CD14-positive monocyte (primary cell): ENCODE measurements at regions not wholly inside any gene's neighbourhood (a gene's known extent, or its start where the extent isn't known, plus 50 kb on each side); places are given as distances from the start of the nearest gene placed in this dataset.

Experiments
- DNase-seq, 3 donors: peaks; one replicate each; pipeline ENCODE4 v3.0.0-alpha.2; 2011 to 2022
- H2AFZ ChIP-seq: 2 replicates; pipeline ENCODE4 v1.6.0; 2012; ENCODE audit warnings: mild to moderate bottlenecking, low read depth, low read length, inconsistent platforms; ENCODE audit not compliant: insufficient read depth, poor library complexity, severe bottlenecking
- H3K27ac ChIP-seq, 2 donors: 1 replicate in 1 of 2; 2 replicates in 1 of 2; pipeline ENCODE4 v1.5.1; 2012 to 2013; ENCODE audit warnings: low read length in 2 of 2, control low read depth in 1 of 2, inconsistent platforms in 1 of 2, low read depth in 1 of 2, mild to moderate bottlenecking in 1 of 2
- H3K27me3 ChIP-seq, 2 donors: one replicate each; pipeline versions ENCODE4 v1.6.0 to v1.6.1; 2011 to 2013; ENCODE audit warnings: low read length in 2 of 2; ENCODE audit not compliant: control insufficient read depth in 2 of 2, insufficient read depth in 2 of 2
- H3K36me3 ChIP-seq, 2 donors: replicated peaks in 1 of 2; 1 replicate in 1 of 2; 2 replicates in 1 of 2; pipeline versions ENCODE4 v1.5.1 to v1.6.1; 2012 to 2013; ENCODE audit warnings: low read length in 2 of 2, control low read depth in 1 of 2, inconsistent platforms in 1 of 2, mild to moderate bottlenecking in 1 of 2; ENCODE audit not compliant: insufficient read depth in 2 of 2, control insufficient read depth in 1 of 2
- H3K4me1 ChIP-seq, 2 donors: 1 replicate in 1 of 2; 2 replicates in 1 of 2; pipeline versions ENCODE4 v1.5.1 to v1.6.1; 2012 to 2013; ENCODE audit warnings: low read length in 2 of 2, control low read depth in 1 of 2, inconsistent platforms in 1 of 2, mild to moderate bottlenecking in 1 of 2, moderate library complexity in 1 of 2; ENCODE audit not compliant: insufficient read depth in 2 of 2, control insufficient read depth in 1 of 2
- H3K4me2 ChIP-seq: replicated peaks from 2 replicates; pipeline ENCODE3; 2012; ENCODE audit warnings: low read length, moderate library complexity, mild to moderate bottlenecking; ENCODE audit not compliant: poor library complexity, severe bottlenecking; ENCODE audit errors: extremely low read depth
- H3K4me3 ChIP-seq, 3 experiments: fragments of 200-600 bp in 1 of 3; sonication (generic) in 1 of 3; replicated peaks in 1 of 3; 1 replicate in 2 of 3; 2 replicates in 1 of 3; pipeline ENCODE4 v1.5.1; 2011 to 2013; ENCODE audit warnings: low read length in 3 of 3, mild to moderate bottlenecking in 3 of 3, control low read depth in 2 of 3, low read depth in 2 of 3, inconsistent platforms in 1 of 3, moderate library complexity in 1 of 3
- H3K79me2 ChIP-seq: 2 replicates; pipeline ENCODE4 v1.6.0; 2012; ENCODE audit warnings: mild to moderate bottlenecking, control low read depth, inconsistent platforms, low read length, moderate library complexity; ENCODE audit not compliant: insufficient read depth
- H3K9ac ChIP-seq: 2 replicates; pipeline ENCODE4 v1.6.0; 2017; ENCODE audit warnings: low read length, mild to moderate bottlenecking; ENCODE audit not compliant: insufficient read depth, poor library complexity, severe bottlenecking
- H3K9me3 ChIP-seq, 2 donors: replicated peaks in 1 of 2; 1 replicate in 1 of 2; 2 replicates in 1 of 2; pipeline versions ENCODE4 v1.5.1 to v1.6.1; 2012 to 2013; ENCODE audit warnings: low read length in 2 of 2, control low read depth in 1 of 2; ENCODE audit not compliant: control insufficient read depth in 1 of 2, insufficient read depth in 1 of 2
- H4K20me1 ChIP-seq: 2 replicates; pipeline ENCODE4 v1.6.0; 2012; ENCODE audit warnings: mild to moderate bottlenecking, low read length, control low read depth, moderate library complexity; ENCODE audit not compliant: insufficient read depth
- H3K27ac Mint-ChIP-seq, 7 donors: one replicate each; pipeline ENCODE4 v1.8.0; 2020; ENCODE audit warnings: mild to moderate bottlenecking in 7 of 7, mixed read lengths in 7 of 7, moderate library complexity in 6 of 7, inconsistent platforms in 2 of 7
- H3K27me3 Mint-ChIP-seq, 3 donors: one replicate each; pipeline ENCODE4 v1.8.0; 2021 to 2022; ENCODE audit warnings: low read depth in 3 of 3, mild to moderate bottlenecking in 3 of 3, mixed read lengths in 3 of 3, moderate library complexity in 3 of 3, inconsistent platforms in 1 of 3
- H3K36me3 Mint-ChIP-seq, 2 donors: one replicate each; pipeline ENCODE4 v1.8.0; 2020; ENCODE audit warnings: mixed read lengths in 2 of 2, inconsistent platforms in 1 of 2, mild to moderate bottlenecking in 1 of 2
- H3K4me1 Mint-ChIP-seq: one replicate; pipeline ENCODE4 v1.8.0; 2020; ENCODE audit warnings: mild to moderate bottlenecking, mixed read lengths
- H3K4me3 Mint-ChIP-seq, 2 donors: one replicate each; pipeline ENCODE4 v1.8.0; 2020; ENCODE audit warnings: mild to moderate bottlenecking in 2 of 2, mixed read lengths in 2 of 2, moderate library complexity in 1 of 2
- H3K9me3 Mint-ChIP-seq, 7 donors: one replicate each; pipeline ENCODE4 v1.8.0; 2020 to 2022; ENCODE audit warnings: mixed read lengths in 7 of 7, mild to moderate bottlenecking in 6 of 7, moderate library complexity in 6 of 7, inconsistent platforms in 2 of 7
- CTCF ChIP-seq: fragments of 200-600 bp; IDR thresholded peaks from one replicate; pipeline ENCODE4 v1.8.0; 2022; ENCODE audit warnings: antibody characterized with exemption, mild to moderate bottlenecking
- WGBS: methylation state at CpG from one replicate; pipeline ENCODE4 v1.1.5; 2013; ENCODE audit warnings: missing lambda C conversion rate; ENCODE audit not compliant: insufficient coverage; 5-methylcytosine and 5-hydroxymethylcytosine counted together
- intact Hi-C, 2 donors: fragments of 100-400 bp; cut with micrococcal nuclease; formaldehyde crosslinking; loops; one replicate each; pipeline versions ENCODE4 v1.15.0 to v1.15.1; 2023

GRCh38 chr2:57461624-57462023 is 585.0 kb upstream of the VRK2 start:
- H3K79me2 ChIP-seq = no peaks in the 10 kb centered on the region
- Mint-ChIP-seq H3K36me3 (no peaks in the 10 kb centered on the region), H3K9me3 (peaks cover 0 to 5% (median 1%) of the 10 kb centered on the region in 7 donors), H3K27ac (no peak overlapping the region), H3K27me3 (no peaks in the 10 kb centered on the region), H3K4me1 (peaks cover 3% of the 10 kb centered on the region), H3K4me3 (no peak overlapping the region)
- DNase-seq = no peak
- no peaks in the 10 kb centered on the region for H4K20me1 ChIP-seq
- no peak overlapping the region for H3K9ac ChIP-seq
- WGBS = 82% methylated on average over 3 of the region's 4 CpGs
- intact Hi-C loops = no loop called here
- no peaks in the 10 kb centered on the region for H3K4me1 ChIP-seq
- H3K27me3 ChIP-seq = no peaks in the 10 kb centered on the region
- H3K36me3 ChIP-seq = no peaks in the 10 kb centered on the region
- H2AFZ ChIP-seq = no peak overlapping the region
- H3K9me3 ChIP-seq = no peaks in the 10 kb centered on the region
- no peak overlapping the region for H3K4me3 ChIP-seq
- TF ChIP-seq CTCF = no peak
- no peak overlapping the region for H3K4me2 ChIP-seq
- no peak overlapping the region for H3K27ac ChIP-seq

- no peaks in the 10 kb centered on the region for H3K36me3 Mint-ChIP-seq
- Histone ChIP-seq H3K4me2 (no peak overlapping the region), H3K79me2 (no peaks in the 10 kb centered on the region), H3K4me3 (no peak overlapping the region), H3K9ac (no peak overlapping the region), H3K36me3 (no peaks in the 10 kb centered on the region), H3K27me3 (no peaks in the 10 kb centered on the region), H2AFZ (no peak overlapping the region), H3K27ac (no peak overlapping the region), H4K20me1 (no peaks in the 10 kb centered on the region), H3K9me3 (no peaks in the 10 kb centered on the region), H3K4me1 (no peaks in the 10 kb centered on the region)
- intact Hi-C loops = no loop called here
- H3K4me3 Mint-ChIP-seq = no peak overlapping the region
- no CpG with 5 or more reads among the region's 6 CpGs for WGBS
- no peak overlapping the region for H3K27ac Mint-ChIP-seq
- TF ChIP-seq CTCF = no peak
- H3K4me1 Mint-ChIP-seq = peaks cover 3% of the 10 kb centered on the region
- no peaks in the 10 kb centered on the region for H3K27me3 Mint-ChIP-seq
- peaks cover 0 to 4% (median 0%) of the 10 kb centered on the region in 7 donors for H3K9me3 Mint-ChIP-seq
- no peak for DNase-seq
These were observed 581.5 kb upstream of the VRK2 start for GRCh38 chr2:57465067-57465466.
